ENCODE measurements at regions not wholly inside any gene's neighbourhood (a gene's known extent, or its start where the extent isn't known, plus 50 kb on each side); places are given as distances from the start of the nearest gene placed in this dataset.

- TF ChIP-seq CTCF (IDR thresholded peaks at IDR 0.05 in 2 of 3, conservative IDR thresholded peaks at IDR 0.05 in 1 of 3; ENCODE audit: borderline replicate concordance in 1 of 3, insufficient read depth in 1 of 3, low read depth in 2 of 3, low read length in 2 of 3) = no peak
- no peak for TF ChIP-seq FOSL1 (IDR thresholded peaks at IDR 0.05; ENCODE audit: low read depth)
- TF ChIP-seq CBX3 (IDR thresholded peaks at IDR 0.05; ENCODE audit: low read depth) = no peak
- TF ChIP-seq CEBPB (IDR thresholded peaks at IDR 0.05; ENCODE audit: low read depth) = no peak
- no peak for TF ChIP-seq MAX (IDR thresholded peaks at IDR 0.05)
These were observed 614.9 kb upstream of the TMPRSS15 start (continued) for GRCh38 chr21:19018529-19018928.

GRCh38 chr21:19022978-19023377 lies 619.4 kb upstream of the TMPRSS15 start:
- H3K9me2 ChIP-seq (ENCODE audit: insufficient read depth) = no peaks in the 10 kb centered on the region
- H3K4me1 ChIP-seq (ENCODE audit: control insufficient read depth in 1 of 2, insufficient read depth in 2 of 2, low read length in 2 of 2) = no peaks in the 10 kb centered on the region
- no peaks in the 10 kb centered on the region for H3K36me3 ChIP-seq (ENCODE audit: control insufficient read depth in 1 of 2, insufficient read depth in 2 of 2, low read length in 2 of 2)
- H3K79me2 ChIP-seq (ENCODE audit: insufficient read depth, low read length) = no peaks in the 10 kb centered on the region
- H3K27me3 ChIP-seq (ENCODE audit: insufficient read depth, low read length) = no peaks in the 10 kb centered on the region
- intact Hi-C loops (cut with micrococcal nuclease) = no loop called here
- no peak overlapping the region for H3K9ac ChIP-seq (ENCODE audit: low read length)
- H4K20me1 ChIP-seq (ENCODE audit: insufficient read depth) = no peaks in the 10 kb centered on the region
- BruUV-seq (replicated peaks) = no TSS peak
- H2AFZ ChIP-seq (ENCODE audit: low read depth, low read length, poor library complexity, severe bottlenecking) = no peak overlapping the region
- no peak overlapping the region for H3K4me2 ChIP-seq (ENCODE audit: low read length)
- no peak overlapping the region for H3K4me3 ChIP-seq (replicated peaks in 1 of 2; ENCODE audit: low read depth in 1 of 2, low read length in 2 of 2)
- TF ChIP-seq EGR1 (IDR thresholded peaks at IDR 0.05; ENCODE audit: low read depth) (no peak), ZNF274 (IDR thresholded peaks at IDR 0.05; ENCODE audit: low read depth, low read length) (no peak), REST (IDR thresholded peaks at IDR 0.05; ENCODE audit: low read depth) (no peak), POLR2AphosphoS5 (IDR thresholded peaks at IDR 0.05; ENCODE audit: low read depth, low read length) (no peak), FOSL1 (IDR thresholded peaks at IDR 0.05; ENCODE audit: low read depth) (no peak), MAX (IDR thresholded peaks at IDR 0.05) (no peak)
- no peak for DNase-seq (ENCODE audit: low read depth, low spot score)
- RAD21 ChIA-PET (ENCODE audit: low non-redundant PET in 1 of 2, low total read pairs in 2 of 2, uncharacterized antibody in 2 of 2, unreplicated experiment in 2 of 2) = no interaction called here
- no peak overlapping the region for H3K27ac ChIP-seq (ENCODE audit: low read depth, low read length)
- peaks cover 0 to 4% of the 10 kb centered on the region in 2 experiments; a peak in 3 of 4 replicates for H3K9me3 ChIP-seq (ENCODE audit: control insufficient read depth in 1 of 2, insufficient read depth in 1 of 2, low read depth in 1 of 2, low read length in 2 of 2)
- POLR2A ChIA-PET = no interaction called here
- no peak for ATAC-seq
- CTCF ChIA-PET = no interaction called here

Measured in HCT116 (cell line).